Right lobe of liver (tissue), 6 donors: ENCODE measurements at regions not wholly inside any gene's neighbourhood (a gene's known extent, or its start where the extent isn't known, plus 50 kb on each side); places are given as distances from the start of the nearest gene placed in this dataset.

Source experiments
- ATAC-seq, 4 donors: fragments of 200-7000 bp; cut with Tn5 transposase; one replicate each; pipeline ENCODE4 v1.9.1; 2020; ENCODE audit warnings: mild to moderate bottlenecking in 4 of 4, moderate library complexity in 4 of 4
- DNase-seq, 3 donors: peaks; one replicate each; pipeline ENCODE4 v3.0.0-alpha.2; 2020
- H3K27ac ChIP-seq, 3 donors: fragments of 200-600 bp; one replicate each; pipeline ENCODE4 v1.8.0; 2022
- H3K27me3 ChIP-seq, 2 donors: fragments of 200-600 bp; one replicate each; pipeline ENCODE4 v1.8.0; 2022
- H3K36me3 ChIP-seq, 4 donors: fragments of 200-600 bp; sonication (generic) in 1 of 4; one replicate each; pipeline versions ENCODE4 v1.5.1 to v1.8.0; 2017 to 2022; ENCODE audit warnings: control low read depth in 1 of 4
- H3K4me1 ChIP-seq, 4 donors: fragments of 200-600 bp; sonication (generic) in 1 of 4; one replicate each; pipeline versions ENCODE4 v1.5.1 to v1.8.0; 2017 to 2022; ENCODE audit warnings: control low read depth in 1 of 4
- H3K4me3 ChIP-seq, 3 donors: fragments of 200-600 bp; one replicate each; pipeline ENCODE4 v1.8.0; 2022
- H3K9me3 ChIP-seq, 4 donors: fragments of 200-600 bp; sonication (generic) in 1 of 4; one replicate each; pipeline versions ENCODE4 v1.5.1 to v1.8.0; 2017 to 2022; ENCODE audit warnings: control low read depth in 1 of 4
- CTCF ChIP-seq, 4 donors: fragments of 200-600 bp in 3 of 4; fragments of 450-650 bp in 1 of 4; IDR thresholded peaks; one replicate each; pipeline versions ENCODE4 v1.5.1 to v1.8.0; 2016 to 2022; ENCODE audit warnings: antibody characterized with exemption in 4 of 4, mild to moderate bottlenecking in 2 of 4
- POLR2A ChIP-seq: fragments of 450-650 bp; IDR thresholded peaks from one replicate; pipeline ENCODE4 v1.6.1; 2017; ENCODE audit warnings: antibody characterized with exemption, mild to moderate bottlenecking
- WGBS: methylation state at CpG from one replicate; pipeline ENCODE4 v1.1.6; 2018; ENCODE audit warnings: low coverage, low lambda C conversion rate; ENCODE audit not compliant: insufficient coverage; ENCODE audit errors: missing lambda C conversion rate; 5-methylcytosine and 5-hydroxymethylcytosine counted together
- intact Hi-C, 2 donors: fragments of 100-400 bp; cut with DNase I; formaldehyde crosslinking; loops; one replicate each; pipeline versions ENCODE4 v1.11.2 to v1.14.1; 2022
- donor health status: DM: no; HTN: yes; CAD: no.
- donor health status: DM: no; HTN: no; CAD: no.
- donor health status: DM: no; HTN: no; CAD: no.
- donor health status: DM: no; HTN: yes; CAD: no.
- donor health status: DM: no; HTN: yes; CAD: no.

GRCh38 chr11:114914231-114915005, 236.1 kb downstream of the NXPE2 start:
- no peaks in the 10 kb centered on the region for H3K36me3 ChIP-seq
- H3K9me3 ChIP-seq = no peaks in the 10 kb centered on the region
- intact Hi-C loops = no loop called here
- TF ChIP-seq POLR2A (no peak), CTCF (IDR thresholded peaks at IDR 0.05) (no peak)
- WGBS = 88% methylated on average over 1 of the region's 1 CpG
- DNase-seq (no peak), ATAC-seq (no peak)
- no peaks in the 10 kb centered on the region for H3K27me3 ChIP-seq
- H3K4me1 ChIP-seq = no peaks in the 10 kb centered on the region
- H3K27ac ChIP-seq = no peak overlapping the region
- no peak overlapping the region for H3K4me3 ChIP-seq

DNA sequence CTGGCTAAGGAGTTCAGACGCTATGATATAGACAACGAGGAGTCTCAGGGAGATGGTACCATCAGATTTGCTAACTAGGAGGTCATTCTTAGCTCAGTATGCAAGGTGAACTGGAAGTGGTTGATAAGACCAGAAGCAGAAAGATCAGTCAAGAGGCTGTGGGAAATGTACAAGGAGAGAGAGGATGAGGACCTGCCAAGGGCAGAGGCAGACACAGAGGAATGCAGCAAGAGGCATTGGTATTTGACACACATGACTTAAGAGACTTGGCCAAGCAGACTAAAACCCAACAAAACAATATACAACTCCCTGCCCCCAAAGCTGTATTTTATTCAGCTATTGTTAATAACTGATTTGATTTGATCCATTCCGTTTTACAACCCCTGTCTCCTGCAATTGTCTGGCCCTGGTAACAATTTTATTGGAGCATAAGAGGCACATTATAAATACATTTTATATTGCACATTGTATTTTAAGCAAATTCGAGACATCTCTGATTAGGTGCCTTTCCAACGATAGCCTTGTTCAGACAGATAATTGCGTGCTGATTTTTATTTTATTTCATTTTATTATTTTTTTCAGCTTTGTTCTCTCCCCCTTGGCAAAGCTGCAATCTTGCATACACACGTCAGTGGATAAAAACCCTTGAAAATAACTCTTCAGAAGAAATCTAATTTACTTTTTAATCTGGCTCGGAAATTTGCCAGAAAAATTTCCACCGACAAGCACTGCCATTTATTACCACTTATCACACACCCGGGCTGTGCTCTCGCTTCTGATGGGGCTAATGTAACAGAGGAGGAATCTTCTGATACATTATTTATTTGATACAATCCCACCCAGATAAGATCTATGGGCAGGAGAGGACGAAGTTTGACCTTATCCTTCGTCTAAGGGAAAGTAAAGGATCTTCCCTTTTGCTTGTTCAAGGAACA, 237.8 kb downstream of the NXPE2 start:
- Histone ChIP-seq H3K4me1 (no peaks in the 10 kb centered on the region), H3K36me3 (no peaks in the 10 kb centered on the region), H3K27ac (no peak overlapping the region), H3K4me3 (no peak overlapping the region), H3K27me3 (no peaks in the 10 kb centered on the region), H3K9me3 (no peaks in the 10 kb centered on the region)
- DNase-seq = no peak
- ATAC-seq = no peak
- WGBS = 50% methylated on average over 13 of the region's 13 CpGs
- intact Hi-C loops = no loop called here
- TF ChIP-seq CTCF (IDR thresholded peaks at IDR 0.05) = no peak
- TF ChIP-seq POLR2A = no peak

DNA sequence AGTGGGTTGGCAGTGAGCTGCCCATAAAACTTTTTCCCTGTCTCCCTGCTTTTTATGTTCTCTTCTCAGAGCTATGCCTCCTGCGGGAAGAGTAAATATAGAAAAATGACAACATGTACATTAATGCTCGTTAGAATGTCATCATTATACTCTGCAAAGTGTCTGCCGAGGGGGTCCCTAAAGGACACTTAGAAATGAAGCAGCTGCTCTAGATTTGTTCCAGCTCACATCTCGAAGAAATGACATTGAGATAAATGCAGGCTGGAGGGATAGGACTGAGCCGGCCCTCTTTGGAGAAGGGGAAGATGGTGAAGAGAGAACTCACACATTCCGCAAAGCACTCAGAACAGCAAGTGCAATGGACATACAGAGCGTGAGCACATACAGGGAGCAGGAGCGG, 240.0 kb downstream of the NXPE2 start:
- intact Hi-C loops = no loop called here
- no peaks in the 10 kb centered on the region for H3K9me3 ChIP-seq
- TF ChIP-seq CTCF (IDR thresholded peaks at IDR 0.05) = no peak
- no peak for TF ChIP-seq POLR2A
- no peaks in the 10 kb centered on the region for H3K36me3 ChIP-seq
- H3K27me3 ChIP-seq = no peaks in the 10 kb centered on the region
- no peaks in the 10 kb centered on the region for H3K4me1 ChIP-seq
- DNase-seq = no peak
- 60% methylated on average over 7 of the region's 8 CpGs for WGBS
- no peak overlapping the region for H3K4me3 ChIP-seq
- no peak overlapping the region for H3K27ac ChIP-seq
- ATAC-seq = no peak

- Histone ChIP-seq H3K27ac (no peak overlapping the region), H3K27me3 (no peaks in the 10 kb centered on the region), H3K36me3 (no peaks in the 10 kb centered on the region), H3K4me1 (no peaks in the 10 kb centered on the region), H3K9me3 (no peaks in the 10 kb centered on the region), H3K4me3 (no peak overlapping the region)
- intact Hi-C loops = no loop called here
- DNase-seq = no peak
- TF ChIP-seq CTCF (IDR thresholded peaks at IDR 0.05) = no peak
- TF ChIP-seq POLR2A = no peak
- 36% methylated on average over 2 of the region's 2 CpGs for WGBS
- ATAC-seq = no peak
Observed at GRCh38 chr11:114921697-114922096, 243.4 kb downstream of the NXPE2 start.
